Pancreas (tissue), 10 donors: ENCODE measurements at regions not wholly inside any gene's neighbourhood (a gene's known extent, or its start where the extent isn't known, plus 50 kb on each side); places are given as distances from the start of the nearest gene placed in this dataset.

ENCODE experiments used
- ATAC-seq, 4 donors: fragments of 200-7000 bp; cut with Tn5 transposase; one replicate each; pipeline versions ENCODE4 v1.8.0 to v1.9.1; 2020; ENCODE audit warnings: mild to moderate bottlenecking in 4 of 4, moderate library complexity in 4 of 4
- DNase-seq, 6 donors: peaks; one replicate each; pipeline ENCODE4 v3.0.0-alpha.2; 2020
- FAIRE-seq: peaks from 2 replicates; lab custom pipeline; 2012; peaks lifted over from hg19 to GRCh38; lab: Jason Lieb, UNC
- H3K27ac ChIP-seq, 4 donors: fragments of 200-600 bp; sonication (generic); 1 replicate in 3 of 4; 2 replicates in 1 of 4; pipeline versions ENCODE4 v1.5.0 to v1.8.0; 2020
- H3K27me3 ChIP-seq, 4 donors: fragments of 200-600 bp; one replicate each; pipeline ENCODE4 v1.8.0; 2021
- H3K36me3 ChIP-seq, 3 donors: fragments of 200-600 bp; sonication (generic) in 1 of 3; one replicate each; pipeline versions ENCODE4 v1.5.0 to v1.8.0; 2020 to 2021
- H3K4me1 ChIP-seq, 3 donors: fragments of 200-600 bp; one replicate each; pipeline ENCODE4 v1.8.0; 2021
- H3K4me3 ChIP-seq, 4 donors: fragments of 200-600 bp; sonication (generic) in 2 of 4; one replicate each; pipeline versions ENCODE4 v1.5.0 to v1.8.0; 2020 to 2021
- H3K9me3 ChIP-seq, 4 donors: fragments of 200-600 bp; one replicate each; pipeline ENCODE4 v1.8.0; 2021
- CTCF ChIP-seq, 4 donors: fragments of 200-600 bp; sonication (generic) in 3 of 4; IDR thresholded peaks; one replicate each; pipeline versions ENCODE4 v1.5.0 to v1.8.0; 2021; ENCODE audit warnings: antibody characterized with exemption in 4 of 4
- WGBS, 2 donors: extraction: QIAGEN DNeasy Blood & Tissue Kit; methylation state at CpG; one replicate each; pipeline ENCODE4 v1.1.7; 2013; 5-methylcytosine and 5-hydroxymethylcytosine counted together
- intact Hi-C, 3 donors: fragments of 100-400 bp; cut with DNase I; formaldehyde crosslinking; loops; one replicate each; pipeline versions ENCODE4 v1.11.1 to v1.14.2; 2022
- donor health status: healthy with polysubstance abuse.
- donor health status: DM: no; HTN: no; CAD: no; lungs with moderate emphysema.
- donor health status: DM: no; HTN: no; CAD: no.
- donor health status: control.
- donor health status: control.
- donor health status: Bipolar disorder and iron deficiency.
- donor health status: DM: yes; HTN: yes; CAD: no.
- donor health status: DM: no; HTN: no; CAD: no.
- donor health status: DM: no; HTN: no; CAD: no.
- donor health status: DM: yes; HTN: yes; CAD: no.

GRCh38 chr7:54837168-54837567 lies 78.2 kb upstream of the SEC61G start:
- H3K36me3 ChIP-seq, result no peaks in the 10 kb centered on the region
- 85 to 90% methylated on average over 7 of the region's 7 CpGs for WGBS, 2 donors
- ATAC-seq (peak in 2 of 4 donors; percentile 23 to 50), DNase-seq (no peak), FAIRE-seq (no peak)
- H3K9me3 ChIP-seq, result no peaks in the 10 kb centered on the region
- no peak for TF ChIP-seq CTCF (IDR thresholded peaks at IDR 0.05)
- no peaks in the 10 kb centered on the region for H3K27me3 ChIP-seq
- H3K4me3 ChIP-seq, result no peak overlapping the region
- intact Hi-C loops, result loop anchor here in 1 of 3 donors (10.0 kb wide), 1 partner anchor 52 kb away; no protein-coding TSS in a partner anchor
- H3K4me1 ChIP-seq, result peaks cover 4 to 5% (median 4%) of the 10 kb centered on the region in 3 donors
- H3K27ac ChIP-seq, result no peak overlapping the region

GRCh38 chr7:54837761-54838160 lies 78.8 kb upstream of the SEC61G start:
- Histone ChIP-seq H3K4me1 (peaks cover 5 to 8% (median 7%) of the 10 kb centered on the region in 3 donors), H3K9me3 (no peaks in the 10 kb centered on the region), H3K27ac (no peak overlapping the region), H3K27me3 (no peaks in the 10 kb centered on the region), H3K36me3 (no peaks in the 10 kb centered on the region), H3K4me3 (no peak overlapping the region)
- no peak for ATAC-seq
- 85 to 87% methylated on average over 7 of the region's 7 CpGs for WGBS, 2 donors
- no peak for DNase-seq
- FAIRE-seq, result no peak
- intact Hi-C loops, result loop anchor here in 1 of 3 donors (10.0 kb wide), 1 partner anchor 53 kb away; no protein-coding TSS in a partner anchor
- no peak for TF ChIP-seq CTCF (IDR thresholded peaks at IDR 0.05)

- FAIRE-seq (no peak), ATAC-seq (no peak), DNase-seq (no peak)
- no peaks in the 10 kb centered on the region for H3K9me3 ChIP-seq
- H3K4me1 ChIP-seq, result peaks cover 5 to 8% (median 7%) of the 10 kb centered on the region in 3 donors
- 73 to 79% methylated on average over 6 of the region's 6 CpGs for WGBS, 2 donors
- no peak overlapping the region for H3K4me3 ChIP-seq
- intact Hi-C loops, result loop anchor here in 1 of 3 donors (10.0 kb wide), 1 partner anchor 54 kb away; no protein-coding TSS in a partner anchor
- H3K36me3 ChIP-seq, result no peaks in the 10 kb centered on the region
- H3K27me3 ChIP-seq, result no peaks in the 10 kb centered on the region
- TF ChIP-seq CTCF (IDR thresholded peaks at IDR 0.05), result no peak
- H3K27ac ChIP-seq, result no peak overlapping the region
Measured at GRCh38 chr7:54838175-54838910, 79.3 kb upstream of the SEC61G start.

- FAIRE-seq, result no peak
- DNase-seq, result peak; percentile 20 to 85 (median 58)
- intact Hi-C loops, result loop anchor here in 1 of 3 donors (10.0 kb wide), 1 partner anchor 55 kb away; no protein-coding TSS in a partner anchor
- Histone ChIP-seq H3K4me1 (peaks cover 5 to 8% (median 7%) of the 10 kb centered on the region in 3 donors), H3K27me3 (no peaks in the 10 kb centered on the region), H3K9me3 (no peaks in the 10 kb centered on the region), H3K36me3 (no peaks in the 10 kb centered on the region), H3K4me3 (no peak overlapping the region), H3K27ac (no peak overlapping the region)
- ATAC-seq, result peak; percentile 75 to 93 (median 89)
- WGBS, 2 donors, result 53 to 55% methylated on average over 9 of the region's 9 CpGs
- TF ChIP-seq CTCF (IDR thresholded peaks at IDR 0.05), result peak in 3 of 4 donors; percentile 20 to 55 (median 35)
Measured at GRCh38 chr7:54839575-54840213, 80.7 kb upstream of the SEC61G start.
